NCI-H510A (cell line): ENCODE measurements at regions not wholly inside any gene's neighbourhood (a gene's known extent, or its start where the extent isn't known, plus 50 kb on each side); places are given as distances from the start of the nearest gene placed in this dataset.

Experiments used
- DNase-seq: peaks from one replicate; lab custom pipeline; 2025; lab: John Stamatoyannopoulos, UW

- no peak for DNase-seq
Observed at GRCh38 chr6:157772820-157773219, 50.2 kb upstream of the SNX9 start.
